Uterus (tissue), 3 donors: ENCODE measurements at regions not wholly inside any gene's neighbourhood (a gene's known extent, or its start where the extent isn't known, plus 50 kb on each side); places are given as distances from the start of the nearest gene placed in this dataset.

Source experiments
- DNase-seq, 2 donors: peaks; one replicate each; pipeline ENCODE4 v3.0.0-alpha.2; 2019 to 2020
- H3K27ac ChIP-seq, 2 donors: fragments of 200-600 bp; sonication (generic); 1 replicate in 1 of 2; 2 replicates in 1 of 2; pipeline ENCODE4 v1.5.1; 2016 to 2018
- H3K27me3 ChIP-seq, 2 donors: fragments of 200-600 bp; sonication (generic); one replicate each; pipeline ENCODE4 v1.5.1; 2018 to 2019; ENCODE audit warnings: control low read depth in 1 of 2
- H3K36me3 ChIP-seq, 2 donors: fragments of 200-600 bp; sonication (generic); one replicate each; pipeline ENCODE4 v1.5.1; 2019; ENCODE audit warnings: control low read depth in 1 of 2
- H3K4me1 ChIP-seq, 2 donors: fragments of 200-600 bp; sonication (generic); one replicate each; pipeline ENCODE4 v1.5.1; 2018 to 2019; ENCODE audit warnings: control low read depth in 1 of 2
- H3K4me3 ChIP-seq, 2 donors: fragments of 200-600 bp; sonication (generic); 1 replicate in 1 of 2; 2 replicates in 1 of 2; pipeline ENCODE4 v1.5.1; 2018 to 2019; ENCODE audit warnings: mild to moderate bottlenecking in 1 of 2
- H3K9me3 ChIP-seq, 2 donors: fragments of 200-600 bp; sonication (generic); one replicate each; pipeline ENCODE4 v1.5.1; 2019; ENCODE audit warnings: control low read depth in 1 of 2
- CTCF ChIP-seq, 4 experiments: fragments of 200-600 bp in 2 of 4; fragments of 450-650 bp in 2 of 4; sonication (generic) in 2 of 4; IDR thresholded peaks; one replicate each; pipeline ENCODE4 v1.5.1; 2016 to 2019; ENCODE audit warnings: antibody characterized with exemption in 4 of 4, mild to moderate bottlenecking in 2 of 4, moderate library complexity in 1 of 4
- POLR2A ChIP-seq, 2 donors: fragments of 450-650 bp; IDR thresholded peaks; one replicate each; pipeline ENCODE4 v1.6.1; 2016; ENCODE audit warnings: antibody characterized with exemption in 2 of 2, mild to moderate bottlenecking in 1 of 2, moderate library complexity in 1 of 2
- intact Hi-C: fragments of 100-400 bp; cut with DNase I; formaldehyde crosslinking; loops from one replicate; pipeline ENCODE4 v1.15.1; 2023; ENCODE audit warnings: low total_unique reads
- donor health status: DM: yes; HTN: yes; CAD: no.

GRCh38 chr14:44770201-44770600 is 191.5 kb downstream of the KLHL28 start:
- Histone ChIP-seq H3K27me3 (no peaks in the 10 kb centered on the region), H3K27ac (no peak overlapping the region), H3K36me3 (no peaks in the 10 kb centered on the region), H3K4me1 (no peaks in the 10 kb centered on the region), H3K4me3 (no peak overlapping the region), H3K9me3 (no peaks in the 10 kb centered on the region)
- intact Hi-C loops: no loop called here
- TF ChIP-seq POLR2A (IDR thresholded peaks at IDR 0.05) (no peak), CTCF (IDR thresholded peaks at IDR 0.05) (no peak)
- DNase-seq: no peak

- Histone ChIP-seq H3K27me3 (no peaks in the 10 kb centered on the region), H3K36me3 (no peaks in the 10 kb centered on the region), H3K9me3 (no peaks in the 10 kb centered on the region), H3K27ac (no peak overlapping the region), H3K4me1 (no peaks in the 10 kb centered on the region), H3K4me3 (no peak overlapping the region)
- intact Hi-C loops: no loop called here
- no peak for DNase-seq
- TF ChIP-seq CTCF (IDR thresholded peaks at IDR 0.05) (no peak), POLR2A (IDR thresholded peaks at IDR 0.05) (no peak)
Observed at GRCh38 chr14:44768935-44769334, 192.8 kb downstream of the KLHL28 start.

GRCh38 chr14:44767646-44768173 is 194.0 kb downstream of the KLHL28 start:
- intact Hi-C loops: no loop called here
- no peaks in the 10 kb centered on the region for H3K36me3 ChIP-seq
- H3K4me3 ChIP-seq: no peak overlapping the region
- no peaks in the 10 kb centered on the region for H3K9me3 ChIP-seq
- no peak overlapping the region for H3K27ac ChIP-seq
- TF ChIP-seq CTCF (IDR thresholded peaks at IDR 0.05) (no peak), POLR2A (IDR thresholded peaks at IDR 0.05) (no peak)
- no peaks in the 10 kb centered on the region for H3K27me3 ChIP-seq
- no peaks in the 10 kb centered on the region for H3K4me1 ChIP-seq
- DNase-seq: no peak

- intact Hi-C loops: no loop called here
Observed at GRCh38 chr14:44766285-44766684, 195.5 kb downstream of the KLHL28 start.

GRCh38 chr14:44763356-44763755 is 198.4 kb downstream of the KLHL28 start:
- DNase-seq: no peak
- intact Hi-C loops: no loop called here
- H3K4me3 ChIP-seq: no peak overlapping the region
- no peaks in the 10 kb centered on the region for H3K27me3 ChIP-seq
- H3K36me3 ChIP-seq: no peaks in the 10 kb centered on the region
- TF ChIP-seq POLR2A (IDR thresholded peaks at IDR 0.05) (no peak), CTCF (IDR thresholded peaks at IDR 0.05) (no peak)
- H3K27ac ChIP-seq: no peak overlapping the region
- no peaks in the 10 kb centered on the region for H3K4me1 ChIP-seq
- H3K9me3 ChIP-seq: no peaks in the 10 kb centered on the region

More at GRCh38 chr14:44766285-44766684, 195.5 kb downstream of the KLHL28 start:
- Histone ChIP-seq H3K36me3 (no peaks in the 10 kb centered on the region), H3K27ac (no peak overlapping the region), H3K9me3 (no peaks in the 10 kb centered on the region), H3K4me3 (no peak overlapping the region), H3K27me3 (no peaks in the 10 kb centered on the region), H3K4me1 (no peaks in the 10 kb centered on the region)
- TF ChIP-seq POLR2A (IDR thresholded peaks at IDR 0.05) (no peak), CTCF (IDR thresholded peaks at IDR 0.05) (no peak)
- DNase-seq: no peak
